Keratinocyte (primary cell): ENCODE measurements at regions not wholly inside any gene's neighbourhood (a gene's known extent, or its start where the extent isn't known, plus 50 kb on each side); places are given as distances from the start of the nearest gene placed in this dataset.
"Not testable (repeated sequence)": the region's sequence is repeated elsewhere in the genome, so short reads cannot be mapped to it uniquely, and the experiment has no call there.

Experiments
- DNase-seq: peaks from one replicate; pipeline ENCODE4 v3.0.0-alpha.2; 2011; ENCODE audit warnings: low read depth, missing footprints, low spot score
- FAIRE-seq: peaks from 2 replicates; lab custom pipeline; 2011; peaks lifted over from hg19 to GRCh38; lab: Jason Lieb, UNC
- H2AFZ ChIP-seq: 2 replicates; pipeline ENCODE4 v1.6.0; 2012; ENCODE audit warnings: low read length, control low read depth, inconsistent platforms; ENCODE audit not compliant: control insufficient read depth
- H3K27ac ChIP-seq: 2 replicates; pipeline ENCODE4 v1.5.1; 2011; ENCODE audit warnings: low read length; ENCODE audit not compliant: control insufficient read depth, insufficient read depth
- H3K27me3 ChIP-seq: 3 replicates; pipeline ENCODE4 v1.6.0; 2011; ENCODE audit warnings: low read length; ENCODE audit not compliant: control insufficient read depth, insufficient read depth; ENCODE audit errors: extremely low read depth
- H3K36me3 ChIP-seq, 2 experiments: 2 replicates in 1 of 2; 3 replicates in 1 of 2; pipeline ENCODE4 v1.5.1; 2011; ENCODE audit warnings: low read length in 2 of 2, mild to moderate bottlenecking in 1 of 2; ENCODE audit not compliant: control insufficient read depth in 2 of 2, insufficient read depth in 2 of 2; ENCODE audit errors: extremely low read depth in 1 of 2
- H3K4me1 ChIP-seq: 3 replicates; pipeline ENCODE4 v1.5.1; 2011; ENCODE audit warnings: low read length; ENCODE audit not compliant: control insufficient read depth, insufficient read depth; ENCODE audit errors: extremely low read depth
- H3K4me2 ChIP-seq: 3 replicates; pipeline ENCODE4 v1.6.0; 2011; ENCODE audit warnings: low read depth, low read length; ENCODE audit not compliant: control insufficient read depth, insufficient read depth; ENCODE audit errors: extremely low read depth
- H3K4me3 ChIP-seq, 3 experiments: fragments of 200-600 bp in 1 of 3; sonication (generic) in 1 of 3; 2 replicates in 2 of 3; 3 replicates in 1 of 3; pipeline ENCODE4 v1.5.1; 2011 to 2016; ENCODE audit warnings: low read length in 3 of 3, mild to moderate bottlenecking in 3 of 3, control low read depth in 2 of 3, inconsistent platforms in 1 of 3, low read depth in 1 of 3, mixed read lengths in 1 of 3, mixed run types in 1 of 3, moderate library complexity in 1 of 3; ENCODE audit not compliant: control insufficient read depth in 2 of 3, insufficient read depth in 2 of 3; ENCODE audit errors: extremely low read depth in 1 of 3
- H3K79me2 ChIP-seq: 2 replicates; pipeline ENCODE4 v1.6.0; 2012; ENCODE audit warnings: low read length; ENCODE audit not compliant: control insufficient read depth, insufficient read depth
- H3K9ac ChIP-seq: 3 replicates; pipeline ENCODE4 v1.6.0; 2011; ENCODE audit warnings: low read length; ENCODE audit not compliant: control insufficient read depth, insufficient read depth; ENCODE audit errors: extremely low read depth
- H3K9me1 ChIP-seq: 3 replicates; pipeline ENCODE4 v1.6.0; 2011; ENCODE audit warnings: low read length; ENCODE audit not compliant: control insufficient read depth, insufficient read depth; ENCODE audit errors: extremely low read depth
- H3K9me3 ChIP-seq: 2 replicates; pipeline ENCODE4 v1.5.1; 2012; ENCODE audit warnings: low read depth, low read length; ENCODE audit not compliant: control insufficient read depth
- H4K20me1 ChIP-seq: 3 replicates; pipeline ENCODE4 v1.6.0; 2011; ENCODE audit warnings: low read length; ENCODE audit not compliant: control insufficient read depth, insufficient read depth; ENCODE audit errors: extremely low read depth
- EZH2 ChIP-seq: IDR thresholded peaks from one replicate; pipeline ENCODE4 v1.6.1; 2012; ENCODE audit warnings: inconsistent platforms, mild to moderate bottlenecking, low read length, moderate library complexity
- dilution Hi-C: fragments of 300-500 bp; cut with MboI; formaldehyde crosslinking; loops from one replicate; pipeline ENCODE4 v1.7.0; 2020; ENCODE audit warnings: low sequenced_read_pairs; ENCODE audit not compliant: extremely low pct_ligation_motif_present
- TF ChIP-seq, protein P1 (sequence below), 3 experiments: IDR thresholded peaks in 1 of 3; conservative IDR thresholded peaks in 1 of 3; optimal IDR thresholded peaks in 1 of 3; 2 replicates in 2 of 3; 3 replicates in 1 of 3; pipeline versions ENCODE3 to v1.5.1; 2011; ENCODE audit warnings: low read length in 3 of 3, mild to moderate bottlenecking in 3 of 3, moderate library complexity in 2 of 3, control low read depth in 1 of 3, inconsistent platforms in 1 of 3; ENCODE audit not compliant: insufficient read depth in 2 of 3; ENCODE audit errors: extremely low read depth in 1 of 3

- no peak overlapping the region for H3K27ac ChIP-seq
- no peak overlapping the region for H3K4me2 ChIP-seq
- FAIRE-seq (no peak), DNase-seq (no peak)
- TF ChIP-seq, protein P1, sequence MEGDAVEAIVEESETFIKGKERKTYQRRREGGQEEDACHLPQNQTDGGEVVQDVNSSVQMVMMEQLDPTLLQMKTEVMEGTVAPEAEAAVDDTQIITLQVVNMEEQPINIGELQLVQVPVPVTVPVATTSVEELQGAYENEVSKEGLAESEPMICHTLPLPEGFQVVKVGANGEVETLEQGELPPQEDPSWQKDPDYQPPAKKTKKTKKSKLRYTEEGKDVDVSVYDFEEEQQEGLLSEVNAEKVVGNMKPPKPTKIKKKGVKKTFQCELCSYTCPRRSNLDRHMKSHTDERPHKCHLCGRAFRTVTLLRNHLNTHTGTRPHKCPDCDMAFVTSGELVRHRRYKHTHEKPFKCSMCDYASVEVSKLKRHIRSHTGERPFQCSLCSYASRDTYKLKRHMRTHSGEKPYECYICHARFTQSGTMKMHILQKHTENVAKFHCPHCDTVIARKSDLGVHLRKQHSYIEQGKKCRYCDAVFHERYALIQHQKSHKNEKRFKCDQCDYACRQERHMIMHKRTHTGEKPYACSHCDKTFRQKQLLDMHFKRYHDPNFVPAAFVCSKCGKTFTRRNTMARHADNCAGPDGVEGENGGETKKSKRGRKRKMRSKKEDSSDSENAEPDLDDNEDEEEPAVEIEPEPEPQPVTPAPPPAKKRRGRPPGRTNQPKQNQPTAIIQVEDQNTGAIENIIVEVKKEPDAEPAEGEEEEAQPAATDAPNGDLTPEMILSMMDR (optimal IDR thresholded peaks at IDR 0.05 in 1 of 3, IDR thresholded peaks at IDR 0.05 in 1 of 3, conservative IDR thresholded peaks at IDR 0.05 in 1 of 3; ENCODE audit: extremely low read depth in 1 of 3, insufficient read depth in 2 of 3, low read length in 3 of 3) = no peak
- no peak for TF ChIP-seq EZH2
- H3K4me3 ChIP-seq = no peak overlapping the region
- no peak overlapping the region for H2AFZ ChIP-seq
- H3K79me2 ChIP-seq = no peaks in the 10 kb centered on the region
- H3K27me3 ChIP-seq = no peaks in the 10 kb centered on the region
- no peaks in the 10 kb centered on the region for H3K36me3 ChIP-seq
- no peaks in the 10 kb centered on the region for H4K20me1 ChIP-seq
- H3K4me1 ChIP-seq = no peaks in the 10 kb centered on the region
- no peak overlapping the region for H3K9ac ChIP-seq
- dilution Hi-C loops = no loop called here
- no peaks in the 10 kb centered on the region for H3K9me1 ChIP-seq
- no peaks in the 10 kb centered on the region for H3K9me3 ChIP-seq
These were observed 323.0 kb downstream of the FLRT2 start for GRCh38 chr14:85852906-85853305.

DNA sequence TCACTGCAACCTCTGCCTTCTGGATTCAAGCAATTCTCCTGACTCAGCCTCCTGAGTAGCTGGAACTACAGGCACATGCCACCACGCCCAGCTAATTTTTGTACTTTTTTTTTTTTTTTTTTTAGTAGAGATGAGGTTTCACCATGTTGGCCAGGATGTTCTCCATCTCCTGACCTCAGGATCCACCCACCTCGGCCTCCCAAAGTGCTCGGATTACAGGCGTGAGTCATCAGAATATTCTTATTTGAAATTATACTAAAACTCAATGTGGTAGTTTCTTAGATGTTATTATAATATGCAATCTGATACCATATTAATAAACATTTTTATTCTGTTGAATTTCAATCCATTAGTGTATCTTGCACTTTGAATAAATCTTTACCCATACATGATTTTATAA is 322.2 kb downstream of the FLRT2 start:
- H3K27me3 ChIP-seq, H3K9me1 ChIP-seq, H2AFZ ChIP-seq, H3K79me2 ChIP-seq, H3K4me2 ChIP-seq, H3K4me1 ChIP-seq, H3K27ac ChIP-seq, FAIRE-seq, dilution Hi-C loops, H3K36me3 ChIP-seq, H3K9ac ChIP-seq, DNase-seq, H3K9me3 ChIP-seq, H4K20me1 ChIP-seq, H3K4me3 ChIP-seq: not testable (repeated sequence)

- FAIRE-seq = not testable (repeated sequence)
These were observed 300.6 kb downstream of the FLRT2 start for GRCh38 chr14:85830549-85830948.

GRCh38 chr14:85829601-85830000 is 299.7 kb downstream of the FLRT2 start:
- H3K9me3 ChIP-seq, H3K4me1 ChIP-seq, H3K9me1 ChIP-seq, H2AFZ ChIP-seq, H3K27me3 ChIP-seq, H3K9ac ChIP-seq, dilution Hi-C loops, H3K27ac ChIP-seq, DNase-seq, FAIRE-seq, H3K36me3 ChIP-seq, H3K4me3 ChIP-seq, H4K20me1 ChIP-seq, H3K4me2 ChIP-seq, H3K79me2 ChIP-seq: not testable (repeated sequence)

More at GRCh38 chr14:85830549-85830948, 300.6 kb downstream of the FLRT2 start:
- H3K9me1 ChIP-seq, H2AFZ ChIP-seq, H3K9ac ChIP-seq, H3K4me3 ChIP-seq, H3K4me1 ChIP-seq, H3K4me2 ChIP-seq, dilution Hi-C loops, H3K27ac ChIP-seq, H3K9me3 ChIP-seq, H3K27me3 ChIP-seq, DNase-seq, H4K20me1 ChIP-seq, H3K36me3 ChIP-seq, H3K79me2 ChIP-seq: not testable (repeated sequence)
